ENCODE measurements at regions not wholly inside any gene's neighbourhood (a gene's known extent, or its start where the extent isn't known, plus 50 kb on each side); places are given as distances from the start of the nearest gene placed in this dataset.

DNA sequence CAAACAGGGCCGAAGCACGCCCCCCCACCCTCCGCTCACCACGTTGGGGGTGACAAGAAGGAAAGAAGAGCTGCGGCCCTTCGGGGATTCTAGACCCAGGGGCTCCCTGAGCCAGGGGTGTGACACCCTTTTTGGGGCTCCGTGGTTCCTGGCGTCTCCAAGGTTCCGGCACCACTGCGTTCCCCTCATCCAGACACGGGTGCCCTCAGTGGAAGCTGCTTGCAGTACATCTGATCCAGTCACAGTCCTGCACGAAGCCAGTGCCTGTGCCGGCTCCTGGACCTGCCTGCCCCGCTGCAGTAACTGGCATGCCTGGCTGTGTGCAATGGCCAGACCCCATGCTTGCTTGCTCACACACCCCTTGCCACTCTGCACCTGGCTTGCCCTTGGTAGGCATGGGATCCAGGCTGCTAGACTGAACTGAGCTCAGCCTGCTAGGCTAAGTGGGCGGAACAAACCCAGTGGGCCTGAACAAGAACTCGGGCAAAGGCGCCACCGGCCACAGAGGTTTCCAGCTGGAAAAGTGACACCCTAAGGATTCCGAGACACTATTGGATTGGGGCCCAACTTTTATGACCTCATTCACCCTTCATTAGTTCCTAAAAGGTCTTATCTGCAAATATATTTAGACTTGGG lies 420.4 kb upstream of the AGA start:
- TF ChIP-seq JUND (IDR thresholded peaks at IDR 0.05) (no peak), YY1 (IDR thresholded peaks at IDR 0.05; ENCODE audit: extremely low read depth, insufficient replicate concordance, low read depth, low read length) (no peak), FOSL1 (IDR thresholded peaks at IDR 0.05; ENCODE audit: low read depth) (no peak)

All from HCT116 (cell line).